IPS-NIHi7 (cell line): ENCODE measurements at regions not wholly inside any gene's neighbourhood (a gene's known extent, or its start where the extent isn't known, plus 50 kb on each side); places are given as distances from the start of the nearest gene placed in this dataset.

Experiments used
- DNase-seq: peaks from one replicate; pipeline ENCODE4 v3.0.0; 2012; ENCODE audit warnings: mixed read lengths; ENCODE audit errors: extremely low spot score

DNA sequence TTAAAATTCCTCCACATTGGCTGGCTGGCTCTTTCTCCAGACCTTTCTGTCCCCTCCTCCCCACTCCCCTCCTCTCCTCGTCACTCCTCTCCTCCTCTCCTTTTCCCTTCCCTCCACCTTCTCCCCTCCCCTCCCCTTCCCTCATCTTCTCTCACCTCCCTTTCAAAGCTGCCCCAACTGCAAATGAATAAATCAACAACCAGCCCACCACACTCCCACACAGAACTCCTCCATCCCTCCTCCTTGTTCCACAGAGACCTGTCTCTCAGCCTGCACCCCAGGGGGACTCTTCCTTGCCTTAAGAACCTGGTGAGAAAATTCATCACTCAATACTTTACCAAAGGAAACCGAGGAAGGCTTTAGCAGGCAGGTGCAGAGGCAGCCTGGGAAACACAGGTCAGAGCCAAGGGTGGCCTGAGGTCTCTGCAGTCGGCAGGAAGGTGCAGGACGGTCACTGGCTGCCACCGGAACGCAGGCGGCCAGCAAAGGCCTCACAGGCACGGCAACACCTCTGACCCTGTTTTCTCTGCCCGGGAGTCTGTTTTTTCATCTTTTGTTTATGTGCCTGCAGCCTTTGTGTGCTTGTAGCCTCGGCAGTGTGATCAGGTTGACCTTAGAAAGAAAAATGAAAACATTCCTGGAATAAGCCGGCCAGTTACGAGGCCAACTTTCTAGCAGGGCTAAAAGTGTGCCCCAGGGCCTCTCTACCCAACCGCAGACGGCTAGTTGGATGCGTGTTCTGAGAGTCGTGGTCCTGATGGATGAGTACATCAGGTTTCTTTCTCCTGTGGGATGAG lies 207.6 kb upstream of the KLF6 start:
- DNase-seq, result no peak

DNA sequence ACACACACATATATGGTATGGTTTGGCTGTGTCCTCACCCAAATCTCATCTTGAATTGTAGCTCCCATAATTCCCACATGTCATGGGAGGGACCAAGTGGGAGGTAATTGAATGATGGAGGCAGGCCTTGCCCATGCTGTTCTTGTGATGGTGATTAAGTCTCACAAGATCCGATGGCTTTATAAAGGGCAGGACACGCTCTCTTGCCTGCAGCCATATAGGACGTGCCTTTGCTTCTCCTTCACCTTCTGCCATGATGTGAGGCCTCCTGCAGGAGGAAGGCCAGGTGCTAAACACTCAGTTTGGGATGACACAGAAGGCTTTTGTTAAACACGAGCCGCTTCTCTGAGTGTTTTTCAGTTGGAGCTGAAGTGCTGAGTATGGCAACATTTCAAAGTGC lies 205.3 kb upstream of the KLF6 start:
- no peak for DNase-seq

DNA sequence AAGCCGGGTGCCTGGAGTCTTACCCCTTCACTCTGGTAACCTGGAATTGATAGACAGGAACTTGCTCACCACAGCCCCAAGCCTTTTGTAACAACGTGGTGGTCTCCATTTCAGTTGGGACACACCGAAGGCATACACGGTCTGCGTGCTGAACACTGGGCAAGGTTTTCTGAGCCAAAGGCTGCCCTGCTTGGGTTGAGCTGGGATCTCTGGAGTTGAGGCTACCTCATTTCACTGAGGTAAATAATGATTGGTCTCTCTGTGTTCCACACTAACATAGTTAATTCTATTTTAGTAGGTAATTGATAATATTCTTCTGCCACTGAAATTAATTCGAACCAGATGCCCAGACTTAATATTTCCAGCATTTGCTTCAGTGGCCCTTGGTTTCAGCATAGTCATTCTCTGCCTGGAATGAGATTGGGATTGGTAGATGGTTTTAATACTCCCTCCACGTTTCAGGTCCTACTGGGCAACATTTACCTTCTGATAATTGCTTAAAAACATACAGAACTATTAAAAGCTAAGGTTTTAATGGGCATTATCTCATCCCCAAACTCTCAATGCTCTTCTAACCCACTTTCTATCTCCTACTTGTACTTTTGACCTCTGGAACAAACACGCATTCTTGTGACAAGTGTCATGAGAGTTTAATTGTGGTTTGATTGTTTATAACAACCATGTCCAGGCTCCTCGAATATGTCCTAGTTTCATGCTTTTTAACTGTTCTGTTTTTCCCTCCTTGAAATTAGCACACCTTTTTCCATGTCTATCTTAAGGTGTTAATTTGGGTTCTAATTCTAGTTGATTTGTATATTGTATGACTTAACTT lies 202.3 kb upstream of the KLF6 start:
- no peak for DNase-seq

DNA sequence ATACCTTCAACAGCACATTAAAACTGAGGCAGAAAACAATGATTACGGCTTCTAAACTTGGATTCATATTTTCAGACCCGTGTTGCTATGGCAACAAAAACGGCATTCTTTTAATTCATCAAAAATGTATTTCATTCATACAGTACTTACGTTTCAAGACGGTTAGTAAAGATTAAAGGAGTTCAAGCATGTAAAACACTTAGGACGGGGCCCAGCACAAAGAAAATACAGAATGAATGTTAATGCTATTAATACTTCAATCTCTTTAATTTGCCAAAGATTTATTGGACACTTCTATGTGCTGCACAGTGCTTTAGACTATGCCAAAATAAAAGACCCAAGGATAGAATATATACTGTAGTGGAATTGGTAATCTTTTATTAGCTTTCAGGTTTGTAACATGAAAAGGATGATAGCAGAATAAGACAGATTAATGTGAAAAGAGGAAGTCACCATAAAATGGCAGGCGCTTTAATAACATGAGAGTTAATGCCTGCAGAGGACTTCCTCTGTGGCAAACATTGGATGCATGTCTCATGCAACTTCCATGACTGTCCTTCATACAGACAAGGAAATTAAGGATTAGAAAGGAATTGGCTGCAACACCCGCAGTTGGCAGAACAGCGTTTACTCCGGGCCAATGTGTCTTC lies 201.6 kb upstream of the KLF6 start:
- DNase-seq, result no peak

DNA sequence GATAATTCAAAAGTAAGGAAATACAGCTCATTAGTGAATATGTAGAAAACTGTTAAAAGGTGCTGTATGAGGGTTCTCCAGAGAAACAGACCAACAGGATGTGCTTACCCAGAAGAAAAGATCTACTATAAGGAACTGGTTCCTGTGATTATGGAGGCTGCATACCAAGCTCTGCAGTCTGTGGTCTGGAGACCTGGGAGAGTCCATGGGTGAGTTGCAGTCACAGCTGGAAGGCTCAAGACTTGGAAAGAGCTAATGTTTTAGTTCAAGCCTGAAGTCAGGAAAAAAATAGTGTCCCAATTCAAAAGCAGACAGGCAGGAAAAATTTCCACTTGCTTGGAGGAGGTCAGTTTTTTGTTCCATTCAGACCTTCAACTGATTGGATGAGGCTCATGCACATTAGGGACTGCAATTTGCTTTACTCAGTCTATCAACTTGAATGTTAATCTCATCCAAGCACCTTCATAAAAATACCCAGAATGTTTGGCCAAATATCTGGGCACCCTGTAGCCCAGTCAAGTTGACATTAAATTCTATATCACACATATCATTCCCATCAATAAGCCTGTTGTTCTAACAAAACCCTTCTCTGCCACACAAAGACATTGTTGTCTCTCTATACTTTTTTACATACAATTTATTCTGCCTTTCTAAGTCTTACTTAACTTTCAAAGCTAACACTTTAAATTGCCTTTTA lies 197.9 kb upstream of the KLF6 start:
- no peak for DNase-seq

DNA sequence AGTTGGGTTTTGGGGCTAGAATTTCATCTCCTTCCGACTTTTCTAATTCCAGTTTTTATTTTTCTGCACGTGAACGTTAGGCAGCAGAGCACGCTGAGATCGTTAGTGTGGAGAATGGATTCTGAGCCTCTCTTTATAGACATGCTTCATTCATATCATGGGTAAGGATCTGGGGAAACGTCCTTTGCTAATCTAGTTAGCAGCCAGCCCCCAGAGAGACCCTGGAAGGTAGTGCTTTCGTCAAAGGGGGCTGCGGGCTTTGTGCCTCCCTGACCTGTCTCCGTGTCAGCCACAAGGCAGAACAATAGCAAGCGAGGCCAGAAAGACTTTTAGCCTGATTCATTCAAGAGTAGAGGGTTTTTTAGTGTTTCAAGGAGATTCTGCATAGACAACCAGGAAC lies 196.3 kb upstream of the KLF6 start:
- DNase-seq, result no peak

DNA sequence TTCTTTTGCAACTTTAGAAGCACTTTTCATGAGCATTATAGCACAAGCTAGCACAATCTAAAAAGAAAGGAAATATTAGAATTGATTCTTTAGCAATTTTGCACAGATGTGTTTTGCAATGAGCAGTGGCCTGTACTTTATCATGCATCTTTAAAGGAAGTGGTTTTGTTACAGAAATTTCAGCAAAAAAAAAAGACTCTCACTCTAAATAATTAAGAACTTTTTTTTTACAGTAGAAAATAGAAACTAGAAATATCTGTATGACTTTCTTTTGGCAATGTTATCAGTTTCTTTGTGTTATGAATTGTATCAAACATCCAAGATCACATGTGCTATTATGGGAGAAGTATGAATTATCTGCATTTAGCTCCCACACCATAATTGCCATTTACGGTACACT lies 195.7 kb upstream of the KLF6 start:
- DNase-seq, result no peak

DNA sequence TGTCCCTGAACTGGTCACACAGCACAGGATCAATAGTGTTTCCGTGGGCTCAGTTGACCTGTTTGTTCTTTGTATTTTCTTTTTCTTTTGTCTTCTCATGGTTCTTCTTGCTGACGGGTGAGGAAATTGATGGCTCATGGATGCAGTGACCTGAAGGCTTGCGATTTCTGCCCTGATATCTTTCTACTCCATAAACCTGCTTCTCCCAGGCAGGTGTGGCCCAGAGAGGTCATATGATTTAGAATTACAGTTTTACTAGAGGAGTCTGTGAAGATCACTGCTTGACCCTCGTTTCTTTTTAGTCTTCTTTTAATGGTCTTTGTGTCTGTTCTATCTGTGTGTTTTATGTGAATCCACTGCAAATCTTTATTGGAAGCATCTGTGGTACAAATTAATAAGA lies 195.1 kb upstream of the KLF6 start:
- DNase-seq, result no peak

DNA sequence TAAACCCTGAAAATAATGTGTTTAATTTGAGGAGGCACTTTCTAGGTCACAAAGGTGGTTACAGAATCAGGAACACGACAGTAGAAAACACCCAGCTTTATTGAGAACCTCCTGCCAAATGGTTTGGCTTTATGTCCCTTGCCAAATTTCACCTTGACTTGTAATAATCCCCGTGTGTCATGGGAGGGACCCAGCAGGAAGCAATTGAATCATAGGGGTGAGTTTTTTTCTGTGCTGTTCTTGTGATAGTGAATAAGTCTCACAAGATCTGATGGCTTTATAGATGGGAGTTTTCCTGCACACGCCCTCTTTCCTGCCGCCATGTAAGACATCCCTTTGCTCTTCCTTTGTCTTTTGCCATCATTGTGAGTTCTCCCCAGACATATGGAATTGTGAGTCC lies 193.8 kb upstream of the KLF6 start:
- no peak for DNase-seq

DNA sequence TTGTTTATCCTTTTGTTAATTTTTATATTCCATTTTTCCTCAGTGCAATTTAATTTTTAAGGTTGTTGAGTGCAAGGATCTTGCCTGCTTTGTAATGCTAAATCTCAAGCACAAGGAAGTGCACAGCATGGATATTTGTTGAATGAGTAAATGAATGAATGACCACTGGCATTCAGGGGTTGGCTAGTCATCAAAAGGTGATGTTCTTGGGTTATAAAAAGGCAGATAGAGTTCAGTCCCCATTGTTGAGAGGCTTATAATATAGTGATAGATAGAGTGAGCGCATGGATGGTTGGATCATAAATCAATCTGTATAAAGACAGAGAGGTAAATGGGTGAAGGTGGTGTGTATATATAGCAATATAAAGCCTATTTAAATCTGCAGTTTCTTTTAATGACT lies 193.2 kb upstream of the KLF6 start:
- no peak for DNase-seq

DNA sequence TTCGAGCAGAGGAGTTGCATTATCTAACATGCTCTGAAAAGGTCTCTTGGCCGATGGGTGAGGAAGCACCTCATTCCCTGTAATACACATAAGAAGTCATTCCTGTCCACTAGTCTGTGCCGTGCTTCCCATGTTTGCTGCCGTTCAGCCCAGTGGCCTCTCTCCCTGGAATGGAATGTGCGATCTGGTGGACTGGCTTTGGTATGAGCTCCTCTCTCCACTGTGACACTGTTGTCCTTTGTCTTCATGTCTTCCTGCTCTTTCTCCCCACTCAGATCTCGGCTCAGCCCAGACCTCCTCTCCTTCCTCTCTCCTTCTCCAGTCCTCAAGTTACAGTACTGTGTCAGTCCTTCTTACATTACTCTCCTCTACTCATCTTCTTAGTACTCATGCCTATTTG lies 192.8 kb upstream of the KLF6 start:
- DNase-seq, result no peak

DNA sequence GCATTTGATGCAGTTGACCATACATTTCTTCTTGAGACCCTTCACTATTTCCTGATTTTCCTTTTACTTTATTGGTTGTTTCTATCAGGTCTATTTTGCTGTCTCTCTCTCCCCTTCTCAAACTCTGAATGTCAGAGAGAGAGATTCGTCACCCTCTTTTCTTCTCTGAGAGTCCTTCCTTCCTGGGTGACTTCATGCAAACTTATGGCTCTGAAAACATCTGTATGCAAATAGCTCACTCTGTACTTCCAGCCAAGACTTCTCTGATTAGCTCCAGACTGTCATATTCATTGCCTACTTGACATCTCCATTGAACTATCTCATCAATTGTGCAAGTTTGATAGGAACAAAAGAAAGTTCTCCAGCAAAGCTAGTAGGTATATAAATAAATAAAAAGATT lies 191.7 kb upstream of the KLF6 start:
- no peak for DNase-seq

DNA sequence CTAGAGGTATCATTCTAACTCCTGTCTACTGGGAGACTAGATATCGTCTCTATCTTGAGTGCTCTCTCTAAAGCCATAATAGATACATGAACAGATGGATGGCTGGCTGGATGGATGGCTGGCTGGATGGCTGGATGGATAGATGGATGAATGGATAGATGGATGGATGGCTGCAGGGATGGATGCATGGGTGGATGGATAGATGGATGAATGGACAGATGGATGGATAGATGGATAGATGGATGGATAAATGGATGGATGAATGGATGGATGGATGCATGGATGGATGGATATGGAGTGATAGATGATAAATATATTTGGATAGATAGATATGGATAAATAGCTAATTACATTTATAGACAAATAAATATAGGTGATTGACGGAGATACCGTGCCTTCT lies 191.2 kb upstream of the KLF6 start:
- DNase-seq, result no peak

DNA sequence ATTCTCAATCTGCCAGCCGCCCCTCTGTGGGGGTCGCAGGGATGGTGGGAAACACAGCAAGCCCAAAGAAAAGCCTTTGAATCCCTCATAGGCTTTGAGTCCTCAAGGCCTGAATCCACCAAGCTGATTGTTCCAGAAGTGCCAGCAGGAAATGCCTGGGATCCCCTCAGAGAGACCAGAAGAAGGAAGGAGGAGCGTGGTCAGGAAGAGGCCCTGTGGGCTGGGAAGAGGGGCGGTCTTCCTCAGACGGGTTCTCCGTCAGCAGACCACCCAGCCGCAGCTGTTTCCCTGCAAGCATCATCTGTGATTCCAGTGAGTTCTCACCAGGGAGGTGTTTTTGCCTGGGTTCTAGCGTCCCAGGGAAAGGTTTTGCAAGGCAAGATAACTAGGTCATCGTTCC lies 190.0 kb upstream of the KLF6 start:
- no peak for DNase-seq

DNA sequence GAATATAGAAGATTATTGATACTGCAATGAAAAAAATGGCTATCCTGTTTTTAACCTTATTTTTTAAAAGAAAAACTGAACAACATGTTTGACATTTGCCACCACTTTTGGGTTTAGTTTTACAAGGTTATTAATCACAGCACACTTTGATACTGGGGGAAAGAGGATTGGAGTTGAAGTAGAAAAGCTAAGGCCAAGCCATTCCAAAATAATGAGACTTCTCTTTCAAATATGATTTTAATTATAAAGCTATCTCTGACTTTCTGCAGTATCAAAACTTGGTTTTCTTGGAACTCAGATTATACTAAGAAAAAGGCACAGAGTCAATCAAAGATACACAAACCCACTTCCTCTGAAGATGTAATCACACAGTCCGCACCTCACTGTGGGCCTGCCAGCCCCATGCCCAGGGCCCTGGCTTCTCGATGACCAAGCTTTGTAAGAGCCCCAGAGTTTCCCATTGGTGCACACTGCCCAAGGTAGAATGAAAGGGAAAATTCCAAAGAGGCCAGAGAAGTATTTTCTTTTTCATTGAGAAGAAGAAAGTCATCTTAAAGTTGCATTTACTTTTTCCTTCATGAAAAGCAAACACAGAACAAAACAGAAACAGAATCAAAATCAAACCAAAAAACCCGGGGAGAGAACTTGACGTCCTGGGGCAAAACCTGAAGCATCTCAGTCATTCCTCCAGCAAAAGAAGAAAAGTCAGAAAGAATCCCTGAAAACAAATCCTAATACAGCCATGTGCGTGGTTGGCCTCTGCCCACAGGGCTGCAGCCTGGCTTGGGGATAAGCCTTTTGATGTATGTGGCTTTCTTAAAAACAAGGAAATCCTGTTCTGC lies 187.7 kb upstream of the KLF6 start:
- DNase-seq, result no peak

DNA sequence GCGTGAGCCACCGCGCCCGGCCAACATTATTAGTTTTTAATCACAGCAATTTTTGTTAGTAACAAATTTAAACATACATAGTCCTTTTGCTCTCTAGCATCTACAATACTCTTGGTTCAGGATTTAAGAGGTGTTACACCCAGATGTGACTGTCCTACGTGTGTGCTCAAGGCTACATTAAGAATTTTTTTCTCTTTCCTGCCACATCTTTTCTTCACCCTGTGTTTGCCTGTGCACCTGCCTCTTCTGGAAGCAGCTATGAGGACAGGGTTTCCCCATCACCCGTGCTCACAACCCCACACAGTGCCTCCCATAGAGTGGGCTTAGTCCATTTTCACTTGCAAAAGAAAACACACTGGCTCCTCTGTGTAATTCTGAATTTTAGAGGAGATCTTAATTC lies 186.7 kb upstream of the KLF6 start:
- DNase-seq, result no peak

DNA sequence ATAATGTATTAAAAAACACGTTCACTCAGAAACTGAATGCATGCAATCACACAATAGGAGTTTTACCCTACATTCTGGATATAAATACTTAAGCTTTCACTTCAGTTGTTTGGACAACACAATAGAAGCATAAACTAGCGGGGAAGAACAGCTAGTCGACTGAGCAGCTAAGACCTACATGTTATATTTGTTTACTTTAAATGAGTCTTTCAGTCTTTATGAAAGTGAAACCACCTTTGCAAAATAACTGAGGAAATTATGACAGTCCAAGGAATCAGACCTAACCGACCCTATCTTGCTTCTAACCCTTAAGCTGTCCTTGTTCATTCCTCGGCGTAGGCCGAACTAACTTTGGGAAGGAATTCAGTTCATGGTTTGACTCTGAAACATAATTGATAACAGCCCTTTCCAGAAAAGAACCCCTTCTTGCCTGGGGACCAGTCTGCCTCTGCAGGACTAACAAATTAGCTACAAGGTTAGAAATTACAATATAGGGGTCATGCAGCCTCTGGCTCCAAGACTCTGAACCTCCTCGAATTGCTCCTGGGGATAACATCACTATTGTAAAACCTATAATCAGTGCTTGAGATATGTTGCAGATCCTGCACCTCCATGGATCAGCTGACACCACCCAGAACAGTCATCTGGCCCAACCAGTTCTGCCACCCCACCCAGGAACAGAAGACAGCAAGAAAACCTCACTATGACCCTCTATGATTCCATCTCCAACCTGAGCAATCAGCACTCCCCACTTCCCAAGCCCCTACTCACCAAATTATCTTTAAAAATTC lies 185.1 kb upstream of the KLF6 start:
- no peak for DNase-seq

DNA sequence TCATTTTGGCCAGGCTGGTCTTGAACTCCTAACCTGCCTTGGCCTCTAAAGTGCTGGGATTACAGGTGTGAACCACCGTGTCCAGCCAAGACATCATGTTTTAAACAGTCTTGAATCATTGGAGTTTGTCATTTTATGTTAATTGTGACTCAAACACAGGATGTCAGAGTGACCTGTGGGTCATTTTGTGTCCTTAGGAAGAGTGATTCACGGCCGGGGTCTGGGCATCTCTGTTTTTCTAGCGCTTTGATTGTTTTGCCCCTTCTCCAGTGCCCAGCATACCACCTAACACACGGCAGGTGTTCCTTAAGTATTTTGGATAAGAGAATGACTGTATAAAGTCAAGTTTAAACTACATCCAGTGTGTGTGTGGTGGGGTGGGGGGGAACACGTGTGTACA lies 183.7 kb upstream of the KLF6 start:
- DNase-seq, result no peak

DNA sequence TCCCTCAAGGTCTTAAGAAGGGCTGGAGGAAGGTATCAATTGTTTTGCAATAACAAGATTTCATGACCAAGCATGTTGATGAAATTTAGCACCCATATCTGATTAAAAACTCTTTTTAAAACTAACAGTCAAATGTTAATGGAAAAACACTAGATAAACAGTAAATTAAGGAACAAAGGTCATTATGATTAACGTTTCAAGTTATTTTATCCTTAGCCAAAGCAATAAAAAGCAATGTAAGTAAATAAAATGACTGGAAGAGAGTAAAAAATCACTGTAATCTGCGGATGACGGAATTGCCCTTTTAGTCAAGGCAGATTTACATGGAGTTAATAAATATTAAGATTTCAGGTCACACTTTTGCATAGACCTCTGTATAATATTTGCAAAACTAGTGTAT lies 179.5 kb upstream of the KLF6 start:
- DNase-seq, result no peak

DNA sequence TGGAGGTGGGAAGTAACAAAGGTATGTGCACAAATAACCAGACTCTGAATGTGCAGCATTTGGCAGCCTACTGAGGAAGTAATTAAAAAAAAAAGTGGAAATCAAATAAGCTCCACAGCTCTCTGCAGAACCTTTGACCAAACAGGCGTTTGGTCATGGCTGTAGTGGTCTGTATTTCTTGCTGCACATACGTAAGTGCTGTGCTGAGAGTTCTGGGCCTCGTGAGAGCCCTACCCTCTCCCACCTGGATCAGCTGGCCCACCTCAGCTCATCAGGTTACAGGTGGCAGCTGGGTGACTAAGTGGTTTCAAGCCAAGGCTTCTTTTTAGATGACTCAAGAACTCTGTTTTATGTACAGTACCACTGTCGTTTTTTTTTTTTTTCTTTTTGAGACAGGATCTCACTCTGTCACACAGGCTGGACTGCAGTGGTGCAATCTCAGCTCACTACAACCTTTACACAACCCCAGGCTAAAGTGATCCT lies 178.2 kb upstream of the KLF6 start:
- DNase-seq, result no peak
